AG04450 (cell line): ENCODE measurements at regions not wholly inside any gene's neighbourhood (a gene's known extent, or its start where the extent isn't known, plus 50 kb on each side); places are given as distances from the start of the nearest gene placed in this dataset. TPM values are rescaled to one million over a fixed set of nuclear protein-coding genes. Genes with fewer than 3 reads are reported as not detected.
A peak's percentile ranks its signal among the peaks of the same experiment; 100 is the strongest.

Experiments used
- CTCF ChIA-PET: fragments of 300-600, 350-600 bp; formaldehyde crosslinking; extraction: SDS; loops from one replicate; lab custom pipeline; 2022; ENCODE audit warnings: antibody characterized with exemption, inconsistent platforms; lab: Charles Lee
- POLR2A ChIA-PET: fragments of 350-600 bp; formaldehyde crosslinking; extraction: SDS; loops from one replicate; lab custom pipeline; 2021; ENCODE audit warnings: antibody characterized with exemption, inconsistent platforms; lab: Yijun Ruan, JAX
- DNase-seq: peaks from one replicate; pipeline ENCODE4 v3.0.0-alpha.2; 2011; ENCODE audit warnings: low read depth, low spot score
- H3K27ac ChIP-seq: one replicate; pipeline ENCODE4 v1.5.1; 2012; ENCODE audit warnings: low read depth, low read length, control low read depth
- H3K27me3 ChIP-seq: one replicate; pipeline ENCODE4 v1.6.0; 2012; ENCODE audit warnings: low read length; ENCODE audit not compliant: control insufficient read depth, insufficient read depth
- H3K4me3 ChIP-seq: 2 replicates; pipeline ENCODE4 v1.5.1; 2011; ENCODE audit warnings: mild to moderate bottlenecking, low read depth, low read length, control low read depth
- H3K9me3 ChIP-seq: 2 replicates; pipeline ENCODE4 v1.5.1; 2012; ENCODE audit warnings: low read length; ENCODE audit not compliant: control insufficient read depth, insufficient read depth
- CTCF ChIP-seq: IDR thresholded peaks from 2 replicates; pipeline ENCODE4 v1.5.1; 2011; ENCODE audit warnings: low read depth, low read length, control low read depth, inconsistent platforms
- small RNA-seq: library from RNA; depleted of rRNA; stranded (forward); fragments of <200 nt; gene quantifications from one replicate; pipeline ENCODE3, GENCODE V24; 2012; ENCODE audit warnings: low read depth; ENCODE audit not compliant: insufficient read length

- CTCF ChIA-PET: interaction anchor here (0.6 to 1.3 kb wide), 7 partner anchors 9 to 360 kb away, joined by 3 to 7 read pairs (median 4); no protein-coding TSS in a partner anchor
- POLR2A ChIA-PET: no interaction called here
- Histone ChIP-seq H3K9me3 (no peaks in the 10 kb centered on the region), H3K27ac (no peak overlapping the region), H3K27me3 (no peaks in the 10 kb centered on the region), H3K4me3 (no peak overlapping the region)
- no peak for TF ChIP-seq CTCF
- DNase-seq: no peak
These were observed 53.7 kb upstream of the KITLG start for GRCh38 chr12:88634008-88634407.

GRCh38 chr12:88633312-88633711, 53.0 kb upstream of the KITLG start:
- ChIA-PET POLR2A (interaction anchor here (1.2 kb wide), 1 partner anchor 53 kb away, joined by 4 read pairs; the partner anchor contains the start of gene KITLG), CTCF (interaction anchor here (0.6 to 1.3 kb wide), 4 partner anchors 10 to 360 kb away, joined by 3 to 8 read pairs (median 7); no protein-coding TSS in a partner anchor)
- no peaks in the 10 kb centered on the region for H3K27me3 ChIP-seq
- no peaks in the 10 kb centered on the region for H3K9me3 ChIP-seq
- TF ChIP-seq CTCF: peak; percentile 31
- H3K27ac ChIP-seq: no peak overlapping the region
- H3K4me3 ChIP-seq: no peak overlapping the region
- no peak for DNase-seq

GRCh38 chr12:88630561-88630960, 50.3 kb upstream of the KITLG start:
- Histone ChIP-seq H3K27me3 (no peaks in the 10 kb centered on the region), H3K27ac (no peak overlapping the region), H3K9me3 (no peaks in the 10 kb centered on the region), H3K4me3 (no peak overlapping the region)
- DNase-seq: no peak
- CTCF ChIA-PET: no interaction called here
- POLR2A ChIA-PET: no interaction called here
- TF ChIP-seq CTCF: no peak

Small RNA genes lying in the stretch of these regions (small RNA-seq; reads per million reads assigned to genes)
- gene RNU7-120P: not detected
